HL-60/S4 treated with phorbol 12-myristate 13-acetate at 8.2 ng/mL for 4 days and 3 days (cell line): ENCODE measurements at regions not wholly inside any gene's neighbourhood (a gene's known extent, or its start where the extent isn't known, plus 50 kb on each side); places are given as distances from the start of the nearest gene placed in this dataset.

ENCODE experiments used
- in situ Hi-C: fragments of 300-500 bp; cut with MboI; formaldehyde crosslinking; loops from 2 replicates; pipeline ENCODE4 v1.15.0; 2022; ENCODE audit warnings: low sequenced_read_pairs

GRCh38 chrX:20481632-20482031, 214.9 kb upstream of the RPS6KA3 start:
- in situ Hi-C loops: no loop called here

GRCh38 chrX:20479896-20480295, 213.2 kb upstream of the RPS6KA3 start:
- in situ Hi-C loops: no loop called here

GRCh38 chrX:20479048-20479447, 212.3 kb upstream of the RPS6KA3 start:
- in situ Hi-C loops: no loop called here

- in situ Hi-C loops: no loop called here
These were observed 211.3 kb upstream of the RPS6KA3 start for GRCh38 chrX:20477836-20478524.

GRCh38 chrX:20477219-20477618, 210.5 kb upstream of the RPS6KA3 start:
- in situ Hi-C loops: no loop called here

- in situ Hi-C loops: no loop called here
These were observed 206.0 kb upstream of the RPS6KA3 start for GRCh38 chrX:20472620-20473258.

- in situ Hi-C loops: no loop called here
These were observed 205.4 kb upstream of the RPS6KA3 start for GRCh38 chrX:20472148-20472547.

- in situ Hi-C loops: no loop called here
These were observed 204.8 kb upstream of the RPS6KA3 start for GRCh38 chrX:20471483-20471882.

- in situ Hi-C loops: no loop called here
These were observed 196.8 kb upstream of the RPS6KA3 start for GRCh38 chrX:20463296-20464075.

- in situ Hi-C loops: no loop called here
These were observed 194.9 kb upstream of the RPS6KA3 start for GRCh38 chrX:20461576-20461975.

- in situ Hi-C loops: no loop called here
These were observed 194.3 kb upstream of the RPS6KA3 start for GRCh38 chrX:20461002-20461401.

- in situ Hi-C loops: no loop called here
These were observed 193.0 kb upstream of the RPS6KA3 start for GRCh38 chrX:20459410-20460350.

- in situ Hi-C loops: no loop called here
These were observed 190.3 kb upstream of the RPS6KA3 start for GRCh38 chrX:20456971-20457370.

GRCh38 chrX:20455001-20455400, 188.3 kb upstream of the RPS6KA3 start:
- in situ Hi-C loops: no loop called here

- in situ Hi-C loops: no loop called here
These were observed 187.4 kb upstream of the RPS6KA3 start for GRCh38 chrX:20454117-20454516.

- in situ Hi-C loops: no loop called here
These were observed 185.8 kb upstream of the RPS6KA3 start for GRCh38 chrX:20452487-20452886.

GRCh38 chrX:20451929-20452328, 185.2 kb upstream of the RPS6KA3 start:
- in situ Hi-C loops: no loop called here

- in situ Hi-C loops: loop anchor here (10.0 kb wide), 1 partner anchor 200 kb away; no protein-coding TSS in a partner anchor
These were observed 178.4 kb upstream of the RPS6KA3 start for GRCh38 chrX:20445109-20445508.

- in situ Hi-C loops: loop anchor here (10.0 kb wide), 1 partner anchor 198 kb away; no protein-coding TSS in a partner anchor
These were observed 175.9 kb upstream of the RPS6KA3 start for GRCh38 chrX:20442597-20442996.

- in situ Hi-C loops: loop anchor here (10.0 kb wide), 1 partner anchor 196 kb away; no protein-coding TSS in a partner anchor
These were observed 174.4 kb upstream of the RPS6KA3 start for GRCh38 chrX:20441123-20441522.
